H1 (cell line): ENCODE measurements at regions not wholly inside any gene's neighbourhood (a gene's known extent, or its start where the extent isn't known, plus 50 kb on each side); places are given as distances from the start of the nearest gene placed in this dataset.

ENCODE experiments used
- BCL11A ChIP-seq, 2 experiments: IDR thresholded peaks; one replicate each; pipeline ENCODE4 v1.6.1; 2011; ENCODE audit warnings: low read depth in 2 of 2, low read length in 2 of 2, mild to moderate bottlenecking in 2 of 2

- no peak for TF ChIP-seq BCL11A (IDR thresholded peaks at IDR 0.05; ENCODE audit: low read depth in 2 of 2, low read length in 2 of 2)
Observed at GRCh38 chr1:89464008-89464407, 60.6 kb upstream of the LRRC8B start (continued).
